ENCODE measurements at regions not wholly inside any gene's neighbourhood (a gene's known extent, or its start where the extent isn't known, plus 50 kb on each side); places are given as distances from the start of the nearest gene placed in this dataset.

DNA sequence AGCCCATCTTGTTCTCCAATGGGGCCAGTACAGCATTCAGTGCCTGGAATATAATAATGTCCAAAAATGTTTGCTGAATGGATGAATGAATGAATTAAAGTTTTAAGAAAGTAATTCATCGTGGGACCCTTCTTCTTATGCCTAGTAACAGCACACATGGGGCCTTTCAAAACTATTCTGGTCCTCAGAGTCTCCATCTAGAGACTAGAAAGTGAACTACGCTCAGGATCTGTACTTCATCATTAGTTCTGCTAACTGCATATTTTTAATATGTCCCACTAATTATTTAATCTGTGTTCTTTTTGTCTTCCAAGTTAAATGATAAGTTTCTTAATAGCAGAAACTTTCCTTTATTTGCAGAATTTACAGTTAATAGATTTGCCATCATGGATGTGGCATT is 172.5 kb downstream of the SMAD2 start:
- no peak for DNase-seq

DNA sequence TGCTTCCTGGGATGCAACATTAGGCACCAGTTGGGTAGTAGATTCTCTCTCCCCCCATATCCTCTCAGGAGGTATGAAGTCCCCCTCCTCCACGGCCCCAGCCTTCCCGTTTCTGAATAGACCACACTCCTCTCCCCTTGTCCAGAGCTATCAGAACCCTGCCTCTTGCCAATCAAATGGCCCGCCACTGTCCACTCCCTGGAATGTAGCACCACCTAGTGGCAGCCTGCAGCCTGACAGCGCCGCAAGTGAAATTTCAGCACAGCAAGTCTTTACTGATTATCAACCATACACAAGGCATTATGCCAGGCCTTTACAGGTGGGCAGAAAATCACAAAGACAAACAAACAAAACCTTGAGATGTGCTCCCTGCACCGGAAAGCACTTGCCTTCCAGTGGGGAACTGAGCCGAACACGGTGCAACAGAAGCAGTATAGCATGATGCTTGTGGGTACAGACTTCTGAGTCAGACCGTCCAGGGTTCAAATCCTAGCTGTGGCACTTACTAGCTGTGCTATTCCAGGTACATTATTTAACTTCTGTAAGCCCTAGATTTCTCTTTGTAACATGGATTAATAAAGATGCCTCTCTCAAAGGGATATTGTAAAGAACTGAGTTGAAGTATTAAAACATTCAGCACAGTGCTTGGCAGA is 174.0 kb downstream of the SMAD2 start:
- peak; percentile 88 for DNase-seq

DNA sequence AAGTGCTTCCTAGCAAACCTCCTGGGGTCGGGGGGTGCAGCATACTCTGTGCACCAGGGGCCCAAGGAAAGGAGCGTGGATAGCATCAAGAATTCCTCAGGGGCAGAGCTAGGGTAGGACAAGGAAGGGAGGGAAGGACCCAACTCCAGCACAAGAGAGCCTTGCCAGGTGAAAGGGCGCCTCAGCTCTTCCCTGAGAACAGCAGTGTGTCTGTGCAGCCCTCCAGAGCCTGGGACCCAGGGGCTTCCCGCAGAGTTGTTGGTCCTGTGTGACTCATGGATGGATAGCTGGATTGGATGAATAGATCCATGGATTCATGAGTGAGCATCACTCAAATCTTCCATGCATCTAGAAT is 175.4 kb downstream of the SMAD2 start:
- no peak for DNase-seq

DNA sequence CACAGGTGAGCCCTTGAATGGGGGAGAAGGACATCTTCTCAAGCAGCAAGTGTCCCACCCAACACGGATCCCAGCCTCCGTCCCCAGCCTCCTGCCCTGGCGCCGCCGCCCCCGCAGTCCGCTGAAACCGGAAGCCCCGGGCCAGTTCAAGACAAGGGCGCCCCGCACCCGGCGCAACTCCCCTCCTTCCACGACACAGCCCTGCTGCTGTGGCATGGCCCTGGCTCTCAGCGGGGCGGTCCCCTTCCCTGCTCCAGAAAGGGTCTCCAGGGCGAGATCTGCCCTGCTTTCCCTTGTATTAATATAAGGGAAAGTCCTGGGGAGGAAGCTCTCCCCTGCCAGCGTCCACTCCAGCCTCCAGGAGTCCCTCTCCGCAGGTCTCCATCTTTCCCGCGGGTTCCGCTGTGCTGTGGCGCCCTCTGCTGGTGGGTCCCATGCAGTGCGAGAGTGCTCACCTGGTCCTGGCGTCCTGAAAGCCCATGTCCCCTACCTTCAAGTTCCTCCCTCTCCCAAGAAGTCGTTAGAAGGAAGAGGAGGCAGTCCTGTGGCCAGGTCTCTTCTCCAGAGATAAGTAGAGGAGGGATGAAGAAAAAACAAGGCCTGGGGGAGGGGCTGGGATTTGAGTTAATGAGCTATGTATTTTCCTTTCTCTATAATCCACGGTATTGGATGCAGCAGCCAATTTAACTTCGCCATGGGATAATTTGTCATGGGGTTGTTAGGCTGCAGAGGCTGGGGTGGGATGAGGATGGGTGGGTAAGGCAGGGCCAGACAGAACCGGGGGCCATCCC is 176.0 kb downstream of the SMAD2 start:
- peak; percentile 90 for DNase-seq

DNA sequence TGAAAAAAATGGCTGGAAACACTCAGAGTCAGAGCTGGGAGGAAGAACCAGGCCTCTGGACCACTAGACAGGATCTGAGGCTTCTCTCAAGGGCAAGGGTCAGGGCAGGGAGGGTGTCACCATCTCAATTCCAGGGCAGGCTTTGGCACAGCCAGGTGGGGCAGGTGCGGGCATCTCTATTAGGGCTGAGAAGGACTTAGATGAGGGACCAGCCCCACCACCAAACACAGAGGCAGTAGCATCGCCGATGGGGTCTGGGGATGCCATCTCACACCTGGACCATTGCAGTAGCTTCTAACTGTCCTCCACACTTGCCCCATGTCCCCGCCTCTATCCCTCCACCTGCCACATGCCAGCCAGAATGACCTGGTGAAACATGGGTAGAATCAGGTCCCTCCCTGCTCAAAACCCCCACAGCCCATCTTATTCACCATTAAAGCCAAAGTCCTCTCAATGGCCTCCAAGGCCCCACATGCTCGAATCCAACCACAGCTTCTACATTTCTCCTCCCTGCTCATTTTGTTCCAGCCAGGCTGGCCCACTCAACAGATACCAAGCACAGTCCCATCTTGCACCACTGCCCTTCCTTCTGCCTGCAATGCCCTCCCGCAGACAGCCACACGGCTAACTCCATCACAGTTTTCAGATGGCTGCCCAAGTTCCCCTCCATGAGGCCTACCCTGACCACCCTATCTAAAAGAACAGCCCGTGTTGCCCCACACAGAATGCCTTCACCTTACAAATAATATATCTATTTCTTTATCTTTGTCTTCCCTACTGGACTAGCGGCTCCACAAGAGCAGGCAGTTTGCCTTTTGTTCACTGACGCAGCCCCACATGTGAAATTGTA is 177.4 kb downstream of the SMAD2 start:
- no peak for DNase-seq

DNA sequence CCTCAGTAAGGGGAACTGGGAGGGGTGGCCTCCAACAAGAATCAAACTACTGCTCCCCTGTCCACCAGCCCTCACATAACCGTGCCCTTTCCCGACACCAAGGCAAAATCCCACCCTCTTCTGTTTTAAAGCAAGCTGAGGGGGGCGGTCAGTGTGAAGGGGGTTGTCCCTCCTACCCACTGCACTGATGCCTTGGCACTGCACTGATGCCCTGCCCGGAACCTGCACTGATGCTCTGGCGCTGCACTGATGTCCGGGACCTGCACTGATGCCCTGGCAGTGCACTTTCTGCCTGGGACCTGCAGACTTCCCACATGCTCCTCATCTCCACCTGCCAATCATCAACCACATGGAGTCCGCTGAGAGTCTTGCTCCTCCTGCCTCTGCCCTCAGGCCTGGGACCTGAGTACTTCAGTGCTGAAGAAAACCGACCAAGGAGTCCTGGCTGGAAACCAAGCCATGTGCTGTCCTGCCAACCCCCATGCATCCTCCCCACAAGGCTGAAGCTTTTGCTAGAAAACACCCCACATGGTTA is 179.5 kb downstream of the SMAD2 start:
- no peak for DNase-seq

DNA sequence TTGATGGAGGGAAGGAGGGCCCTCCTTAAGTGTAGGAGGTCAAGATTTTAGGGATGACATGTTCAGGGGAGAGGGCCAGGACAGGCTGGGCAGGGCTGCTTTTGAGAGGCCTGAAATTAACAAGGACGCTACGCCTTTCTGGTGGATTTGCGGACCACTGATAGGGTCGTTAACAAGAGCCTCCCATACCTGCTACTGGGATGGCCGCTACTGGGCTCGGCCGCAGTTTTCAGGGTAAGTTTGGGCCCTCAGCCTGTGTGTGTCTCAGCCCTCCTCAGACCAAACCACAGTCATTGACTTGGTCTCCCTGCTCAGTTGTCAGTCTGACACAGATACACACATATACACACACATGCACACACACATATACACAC is 180.9 kb downstream of the SMAD2 start:
- no peak for DNase-seq

DNA sequence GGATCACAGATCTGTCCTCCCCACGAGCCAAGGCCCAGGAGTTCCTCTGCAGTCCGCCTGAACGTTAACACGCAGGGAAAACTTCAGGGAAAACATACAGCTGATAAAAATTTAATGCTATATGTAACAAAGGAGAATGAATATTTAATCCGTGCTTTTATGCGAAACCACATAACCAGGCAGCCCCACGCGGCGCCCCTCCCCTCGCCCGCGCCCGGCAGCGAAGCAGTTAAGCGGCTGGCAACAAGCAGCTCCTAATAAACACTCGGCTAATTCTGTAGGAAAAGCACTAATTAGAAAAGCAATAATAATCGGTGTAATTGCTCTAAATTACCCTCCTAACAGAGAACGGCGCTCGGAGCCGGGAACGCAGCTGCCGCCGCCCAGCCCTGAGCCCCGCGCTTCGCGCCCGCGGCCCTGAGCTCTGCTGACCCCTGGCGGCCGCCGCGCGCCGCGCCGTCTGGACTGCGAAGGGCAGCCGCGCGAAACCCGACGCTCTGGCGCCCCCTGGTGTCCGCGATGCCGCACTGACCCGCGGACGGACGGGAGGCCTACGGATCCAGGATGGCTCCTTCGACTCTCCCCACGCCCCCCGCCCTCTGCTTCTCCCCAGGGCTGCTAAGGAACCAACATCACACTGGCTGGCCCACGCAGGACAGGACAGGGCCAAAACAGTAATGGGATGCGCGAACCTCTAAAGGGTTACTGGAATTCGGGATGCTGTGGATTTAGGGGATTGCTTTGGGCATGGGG is 181.4 kb downstream of the SMAD2 start:
- peak; percentile 69 for DNase-seq

DNA sequence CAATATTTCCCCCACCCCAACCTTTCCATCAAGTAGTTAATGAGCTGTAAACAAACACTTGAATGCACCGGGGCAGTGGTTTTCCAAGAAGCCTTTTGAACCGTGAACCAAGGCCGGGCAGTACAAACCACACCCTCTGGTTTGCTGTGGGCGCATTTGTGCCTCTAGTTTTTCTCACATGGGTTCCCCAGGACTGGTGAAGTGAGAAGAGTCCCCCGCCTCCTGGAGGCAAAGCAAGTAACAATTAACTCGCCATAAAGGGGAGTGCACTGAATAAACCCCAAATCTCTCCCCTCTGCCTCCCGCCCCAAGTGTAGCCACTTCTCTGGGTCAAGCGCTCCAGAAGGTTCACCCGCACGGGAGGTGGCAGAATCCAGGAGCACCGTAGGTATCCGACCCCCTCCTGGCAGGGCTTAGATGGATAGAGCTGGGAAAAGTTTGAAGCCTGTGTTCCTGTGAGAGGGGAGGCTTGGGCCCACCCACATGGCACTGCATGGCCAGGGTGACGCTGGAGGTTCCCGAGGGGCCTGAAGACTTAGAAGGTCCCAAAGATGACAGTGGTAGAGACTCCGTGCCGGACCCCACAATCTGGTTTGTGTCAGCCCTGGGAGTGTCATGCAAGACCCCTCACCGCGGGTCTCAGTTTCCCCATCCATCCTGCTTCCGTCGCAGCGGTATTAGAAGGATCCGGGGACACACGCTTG is 182.2 kb downstream of the SMAD2 start:
- no peak for DNase-seq

DNA sequence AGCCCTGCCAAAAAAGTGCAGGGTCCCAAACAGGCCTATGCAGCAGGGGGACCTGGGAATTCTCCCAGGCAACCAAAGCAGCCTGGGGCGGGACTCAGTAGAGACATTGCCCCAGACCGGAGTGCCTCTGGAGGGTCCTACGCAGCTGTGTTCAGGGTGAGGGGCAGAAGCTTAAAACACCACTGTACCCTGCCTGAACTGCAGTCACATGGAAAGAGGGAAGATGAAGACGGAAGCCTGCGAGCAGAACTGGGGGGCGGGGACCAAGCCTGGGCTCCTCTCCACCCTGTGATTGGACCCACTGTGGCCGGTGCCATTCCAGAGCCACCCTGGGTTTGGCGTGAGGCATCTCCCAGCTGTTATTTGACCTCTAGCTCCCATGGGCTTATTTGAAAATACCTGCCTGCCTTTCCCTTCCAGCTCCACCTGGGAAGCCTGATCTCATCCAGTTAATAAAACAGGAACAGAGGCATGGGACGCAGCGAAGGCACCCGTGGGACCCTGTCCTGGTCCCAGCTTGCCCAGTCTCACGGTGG is 183.1 kb downstream of the SMAD2 start:
- DNase-seq = no peak

DNA sequence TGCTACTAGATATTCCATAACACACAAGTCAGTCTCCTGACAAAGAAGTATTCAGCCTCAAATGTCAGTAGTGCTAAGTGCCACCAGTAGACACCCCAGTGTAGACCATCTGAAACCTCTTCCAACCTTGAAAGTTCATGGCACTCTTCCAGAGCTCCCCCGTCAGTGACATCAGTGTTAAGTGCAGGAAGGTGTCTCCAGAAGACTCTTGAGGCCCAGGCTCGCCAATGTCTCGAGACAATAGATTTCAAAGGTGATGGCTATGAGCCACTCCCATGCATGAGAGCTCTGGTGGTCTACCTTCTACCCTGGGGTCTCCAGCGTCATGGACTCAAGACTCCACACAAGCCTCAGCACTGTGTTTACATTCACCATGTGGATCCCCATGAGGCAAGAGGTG is 183.8 kb downstream of the SMAD2 start:
- DNase-seq = no peak

DNA sequence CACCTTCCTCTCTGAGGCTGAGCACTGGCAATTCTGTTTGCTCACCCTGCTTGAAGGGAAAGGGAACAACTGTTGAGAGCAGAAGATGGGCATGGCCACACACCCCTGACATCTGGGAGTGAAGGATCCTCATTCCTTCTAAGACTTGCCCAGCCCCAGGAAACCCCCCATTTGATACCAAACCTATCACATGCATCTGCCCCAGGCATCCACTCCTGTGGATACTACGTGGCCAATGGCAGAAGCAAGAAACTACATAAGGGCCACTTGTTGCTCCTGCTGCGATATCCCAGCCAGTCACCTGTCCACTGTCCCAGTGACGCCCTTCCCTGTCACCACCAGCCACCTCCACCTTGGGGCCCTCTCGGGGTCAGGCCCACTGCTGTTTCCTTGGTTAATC is 185.2 kb downstream of the SMAD2 start:
- DNase-seq = no peak

DNA sequence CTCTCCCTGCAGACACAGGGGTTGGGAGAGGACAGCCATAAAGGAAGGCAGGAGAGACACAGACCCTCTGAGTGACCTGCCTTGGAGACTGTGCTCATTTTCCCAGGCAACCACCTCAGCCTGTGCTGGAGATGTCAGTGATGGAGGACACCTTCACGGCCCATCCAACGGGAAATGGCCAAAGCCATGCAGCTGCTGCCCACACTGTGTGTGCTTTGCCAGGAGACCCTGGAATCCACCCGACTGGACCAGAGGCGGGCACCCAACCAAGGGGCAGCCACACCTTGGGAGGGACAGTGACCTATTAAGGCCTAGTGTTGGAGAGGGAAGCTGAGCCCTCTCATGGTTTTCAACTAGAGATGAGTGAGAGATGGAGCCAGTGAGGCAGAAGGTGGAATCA is 192.5 kb downstream of the SMAD2 start:
- no peak for DNase-seq

DNA sequence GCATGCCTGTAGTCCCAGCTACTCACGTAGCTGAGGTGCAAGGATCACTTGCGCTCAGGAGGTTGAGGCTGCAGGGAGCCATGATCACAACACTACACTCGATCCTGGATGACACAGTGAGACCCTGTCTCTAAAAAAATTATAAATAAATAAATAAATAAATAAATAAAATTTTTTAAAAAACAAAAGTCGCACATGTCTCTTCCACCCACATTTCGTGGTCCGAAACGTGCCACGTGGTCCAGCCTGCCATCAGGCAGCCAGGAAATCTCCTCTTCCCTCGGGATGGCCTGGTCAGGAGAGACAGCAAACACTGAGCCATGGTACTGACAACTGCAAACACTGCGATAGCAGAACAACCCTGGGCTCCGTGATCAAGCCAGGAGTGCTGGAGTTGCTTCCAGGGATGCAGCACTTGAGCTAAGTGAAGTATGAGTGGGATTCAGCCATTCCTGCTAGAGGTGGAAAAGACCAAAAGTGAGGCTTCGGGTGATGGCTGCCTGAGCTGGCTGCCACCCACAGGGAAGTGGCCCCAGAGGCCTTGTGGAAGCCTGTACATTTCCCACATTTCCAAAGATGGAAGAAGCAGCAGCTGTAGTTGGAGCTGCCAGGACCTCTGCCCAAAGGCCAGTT is 193.1 kb downstream of the SMAD2 start:
- DNase-seq = no peak

DNA sequence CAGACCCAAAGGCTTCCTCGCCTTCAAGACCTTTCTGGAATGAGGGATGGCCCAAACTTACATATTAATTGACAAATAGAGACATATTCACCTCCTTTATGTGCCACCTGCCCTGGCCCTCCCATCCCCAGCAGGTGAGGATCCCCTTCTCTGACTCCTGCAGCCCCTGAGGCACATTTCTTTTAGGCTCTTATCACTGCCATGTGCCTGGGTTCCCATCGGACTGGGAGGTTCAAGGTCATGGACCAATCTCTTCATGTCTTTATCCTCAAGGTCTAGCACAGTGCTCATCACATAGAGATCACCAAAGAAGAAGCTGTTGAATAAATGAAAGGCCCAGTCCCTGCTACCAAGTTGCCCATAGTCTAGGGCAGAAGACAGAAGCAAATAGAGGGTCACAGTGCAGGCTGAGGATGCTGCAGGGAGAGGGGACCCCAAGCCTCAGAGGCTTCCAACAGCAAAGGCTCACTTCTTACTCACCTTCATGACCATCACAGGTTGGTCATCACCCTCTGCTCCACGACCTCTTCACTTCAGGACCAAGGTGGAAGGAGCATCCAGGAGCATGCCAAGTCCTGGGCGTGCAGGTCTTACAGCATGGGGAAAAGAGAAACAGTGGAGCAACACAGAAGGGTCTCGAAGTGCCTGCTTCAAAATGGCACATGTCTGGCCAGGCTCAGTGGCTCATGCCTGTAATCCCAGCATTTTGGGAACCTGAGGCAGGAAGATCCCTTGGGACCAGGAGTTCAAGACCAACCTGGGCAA is 193.9 kb downstream of the SMAD2 start:
- DNase-seq = no peak

DNA sequence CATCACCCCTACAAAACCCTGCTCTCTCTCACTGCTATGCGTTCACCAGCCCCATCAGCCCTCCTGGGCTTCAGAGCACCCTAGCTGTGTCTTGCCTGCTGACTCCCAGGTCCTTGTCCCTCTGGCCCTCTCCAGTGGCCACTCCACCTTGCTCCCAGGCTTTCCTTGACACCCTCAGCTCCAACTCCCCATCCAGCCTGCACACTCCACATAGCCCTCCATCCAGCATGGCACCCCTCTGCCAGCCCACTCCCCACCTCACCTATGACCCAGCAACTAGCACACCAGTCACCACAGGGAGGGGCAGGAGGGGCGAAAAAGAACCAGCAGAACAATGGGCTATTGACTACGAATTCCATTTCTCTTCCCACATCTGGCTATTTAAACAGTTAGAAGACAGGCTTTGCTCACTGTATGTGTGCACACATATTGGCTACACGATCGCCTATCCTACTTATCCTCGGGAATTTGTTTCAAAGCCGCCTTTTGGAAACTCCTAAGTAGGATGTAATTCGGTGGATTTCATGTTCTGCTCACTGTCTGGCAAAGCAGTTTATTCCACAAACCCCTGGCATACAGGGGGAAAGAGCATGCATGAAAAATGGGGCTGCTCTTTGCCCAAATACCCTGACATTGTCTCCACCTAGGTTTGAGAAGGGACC is 195.3 kb downstream of the SMAD2 start:
- DNase-seq = no peak

DNA sequence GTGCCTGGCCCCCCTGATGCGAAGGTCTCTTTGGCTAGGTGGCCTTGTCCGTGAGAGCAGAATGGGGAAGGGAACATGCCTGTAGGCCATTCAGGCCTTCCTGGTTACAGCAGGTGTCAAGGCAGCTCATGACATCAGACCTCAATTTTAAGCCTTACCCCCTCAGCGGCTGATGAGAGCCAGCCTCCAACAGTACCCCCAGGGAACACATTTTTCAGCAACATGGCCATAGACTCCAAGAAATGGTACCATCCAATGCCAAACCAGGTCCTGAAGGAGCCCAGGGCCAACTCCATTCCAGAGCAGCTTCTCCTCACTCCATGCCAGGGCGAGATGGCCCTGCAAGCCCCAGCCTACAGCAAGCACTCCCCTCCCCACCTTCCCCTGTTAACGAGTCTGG is 199.2 kb downstream of the SMAD2 start:
- DNase-seq = peak; percentile 76

DNA sequence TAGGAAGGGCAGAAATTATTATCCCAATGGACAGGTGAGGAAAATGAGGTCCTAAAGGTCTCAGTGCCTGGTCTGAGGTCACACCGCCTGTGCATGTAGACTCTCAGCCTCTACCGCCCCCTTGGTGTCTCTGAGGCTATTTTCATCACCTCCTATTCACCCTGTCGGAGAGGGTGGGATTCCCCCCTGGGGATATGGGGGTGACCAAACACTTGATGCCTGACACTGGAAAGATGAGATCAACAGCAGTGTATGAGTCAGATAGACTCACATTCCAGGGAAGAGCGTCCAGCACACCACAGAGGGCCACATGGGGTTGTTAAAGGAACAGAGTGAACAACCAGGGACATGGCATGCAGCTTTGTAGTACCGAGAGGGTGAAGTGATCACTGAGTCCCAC is 199.7 kb downstream of the SMAD2 start:
- peak; percentile 84 for DNase-seq

DNA sequence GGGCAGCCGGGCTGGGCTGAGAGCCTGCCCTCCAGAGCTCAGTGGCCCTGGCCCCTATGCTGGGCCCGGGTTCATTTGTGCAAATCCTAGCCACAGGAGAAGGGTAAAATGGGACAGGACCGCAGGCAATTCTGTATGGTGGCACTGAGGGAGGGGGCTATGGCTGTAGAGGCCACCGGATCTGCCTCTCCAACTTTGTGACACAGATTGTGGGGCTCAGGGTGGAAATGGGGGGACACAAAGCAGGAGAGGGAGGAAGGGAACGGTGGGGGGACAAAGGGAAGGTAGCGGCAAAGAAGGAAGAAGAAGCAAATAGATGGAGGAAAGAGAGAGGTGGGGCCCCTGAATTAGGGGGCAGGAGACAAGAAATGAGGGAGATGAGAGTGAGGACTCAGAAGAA is 201.1 kb downstream of the SMAD2 start:
- DNase-seq = no peak

DNA sequence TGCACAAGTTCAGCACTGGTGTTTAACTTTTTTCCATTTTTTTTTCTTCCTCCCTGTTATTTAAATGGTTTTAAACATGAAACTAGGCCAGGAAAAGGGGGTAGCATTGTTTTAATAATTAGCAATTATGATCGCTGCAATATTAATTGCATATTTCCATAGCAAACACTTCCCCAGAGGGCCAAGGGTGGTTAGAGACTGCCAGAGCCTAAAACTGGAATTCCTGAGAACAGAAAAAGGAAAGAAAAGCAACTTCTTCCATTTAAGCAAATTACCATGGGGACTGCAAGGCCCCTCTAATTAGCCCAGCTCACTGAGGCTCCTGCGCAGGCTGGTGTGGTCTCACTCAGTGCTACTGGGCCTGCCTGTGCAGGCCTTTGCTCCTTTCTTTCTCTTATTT is 201.5 kb downstream of the SMAD2 start:
- DNase-seq = no peak
